Eye (tissue), 1 donor: ENCODE measurements at regions not wholly inside any gene's neighbourhood (a gene's known extent, or its start where the extent isn't known, plus 50 kb on each side); places are given as distances from the start of the nearest gene placed in this dataset.
"Not testable (repeated sequence)": the region's sequence is repeated elsewhere in the genome, so short reads cannot be mapped to it uniquely, and the experiment has no call there.

ENCODE experiments used
- DNase-seq: peaks from one replicate; pipeline ENCODE4 v3.0.0-alpha.2; 2015

- DNase-seq, result no peak
These were observed 192.8 kb upstream of the ZNF521 start for GRCh38 chr18:25544546-25545287.

DNA sequence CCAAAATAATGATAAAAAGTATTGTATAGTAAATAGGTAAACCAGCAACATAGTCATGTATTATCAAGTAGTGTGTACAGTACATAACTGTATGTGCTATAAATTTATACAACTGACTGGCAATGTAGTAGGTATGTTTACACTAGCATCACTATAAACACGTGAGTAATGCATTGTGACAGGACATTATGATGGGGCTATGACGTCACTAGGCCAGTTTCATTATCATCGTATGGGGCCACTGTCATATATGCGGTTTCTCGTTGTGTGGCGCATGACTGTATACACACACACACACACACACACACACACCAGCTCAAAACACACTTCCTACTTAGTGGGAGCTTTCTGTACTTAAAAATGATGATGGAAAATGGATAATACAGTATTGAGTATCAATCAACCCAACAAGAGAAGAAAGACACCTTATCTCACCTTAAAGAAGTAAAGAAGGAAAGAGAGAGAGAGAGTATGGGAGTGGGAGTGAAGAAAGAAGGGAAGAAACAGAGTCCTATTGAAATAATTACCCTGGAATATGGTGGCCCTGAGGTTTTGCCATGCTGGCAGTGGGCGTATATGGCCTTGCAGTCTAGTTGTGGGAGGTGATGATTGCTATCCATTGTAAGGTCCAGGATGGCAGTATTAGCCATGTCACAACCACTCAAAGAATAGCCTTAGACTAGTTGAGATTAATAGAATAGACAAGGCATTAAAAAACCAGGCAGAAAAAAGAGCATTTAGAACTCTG, 186.4 kb upstream of the ZNF521 start:
- DNase-seq, result no peak

DNA sequence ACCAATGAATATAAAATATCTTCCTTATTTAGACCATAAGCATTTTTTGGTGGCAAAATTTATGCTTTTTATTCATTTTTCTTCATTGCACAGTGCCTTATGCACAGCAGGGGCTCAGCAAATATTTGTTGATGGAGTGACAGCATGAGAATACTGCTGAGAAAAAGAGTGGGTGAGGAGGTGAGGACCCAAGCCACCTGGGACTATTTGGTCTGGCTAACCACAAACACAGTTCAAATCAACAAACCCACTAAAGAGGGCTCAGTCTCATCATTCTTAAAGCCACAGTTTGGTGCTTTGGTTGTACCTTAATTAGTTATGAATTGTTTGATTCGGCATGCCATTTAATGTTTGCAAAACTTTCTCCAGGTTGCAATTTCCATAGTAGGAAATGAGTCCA, 183.5 kb upstream of the ZNF521 start:
- no peak for DNase-seq

DNA sequence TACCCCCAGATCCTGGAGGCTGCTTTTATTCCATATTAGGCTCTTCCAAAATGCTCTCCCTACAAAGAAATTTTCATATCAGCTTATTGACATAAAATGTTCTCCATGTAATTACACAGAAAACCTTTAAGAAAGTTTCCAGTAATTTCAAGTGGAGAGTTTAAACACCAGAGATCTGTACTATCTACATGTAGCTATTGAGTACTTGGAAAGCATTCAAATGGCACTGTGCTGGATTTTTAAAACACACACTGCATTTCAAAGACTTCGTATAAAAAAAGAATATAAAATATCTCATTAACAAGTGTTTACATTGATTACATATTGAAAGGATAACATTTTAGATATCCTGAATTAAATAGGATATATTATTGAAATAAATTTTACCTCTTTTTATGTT, 182.4 kb upstream of the ZNF521 start:
- DNase-seq, result no peak

DNA sequence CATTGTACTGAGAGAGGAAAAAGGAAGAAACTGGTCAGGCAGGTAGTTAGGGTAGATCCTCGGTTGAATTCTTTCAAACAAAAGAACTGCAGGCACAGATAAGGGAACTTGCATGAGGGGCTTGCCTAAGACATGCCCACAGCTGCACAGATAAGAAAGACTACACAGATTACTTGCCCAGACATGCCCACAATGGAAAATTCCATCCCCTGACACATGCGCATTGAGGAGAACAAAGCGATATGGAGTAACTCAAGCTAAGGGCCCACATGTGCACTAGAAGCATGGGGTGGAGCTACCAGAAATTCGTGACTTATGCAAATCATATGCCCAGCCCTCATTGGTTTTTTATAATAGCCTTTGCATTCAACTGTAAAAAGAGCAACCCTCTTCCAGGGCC, 181.3 kb upstream of the ZNF521 start:
- DNase-seq, result no peak

DNA sequence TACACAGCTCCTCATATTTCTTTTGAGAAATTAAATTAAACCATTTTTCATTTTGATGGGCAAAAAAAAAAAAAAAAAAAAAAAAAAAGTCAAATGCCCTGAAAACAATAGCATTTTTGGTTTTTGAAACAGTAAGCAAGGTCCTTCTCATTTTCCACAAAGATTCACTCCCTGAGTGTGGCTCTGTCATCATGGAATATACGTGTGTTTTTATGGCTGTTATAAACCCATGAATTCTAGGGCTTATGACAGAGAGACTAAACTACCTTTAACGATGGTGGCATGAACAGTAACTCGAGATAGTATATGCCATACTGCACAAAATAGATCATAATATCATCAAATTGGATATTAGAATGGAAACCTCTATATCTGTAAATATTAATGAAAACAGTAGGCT, 179.2 kb upstream of the ZNF521 start:
- no peak for DNase-seq

DNA sequence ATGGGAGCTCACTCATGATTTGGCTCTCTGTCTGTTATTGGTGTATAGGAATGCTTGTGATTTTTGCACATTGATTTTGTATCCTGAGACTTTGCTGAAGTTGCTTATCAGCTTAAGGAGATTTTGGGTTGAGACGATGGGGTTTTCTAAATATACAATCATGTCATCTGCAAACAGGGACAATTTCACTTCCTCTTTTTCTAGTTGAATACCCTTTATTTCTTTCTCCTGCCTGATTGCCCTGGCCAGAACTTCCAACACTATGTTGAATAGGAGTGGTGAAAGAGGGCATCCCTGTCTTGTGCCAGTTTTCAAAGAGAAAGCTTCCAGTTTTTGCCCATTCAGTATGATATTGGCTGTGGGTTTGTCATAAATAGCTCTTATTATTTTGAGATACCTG, 173.8 kb upstream of the ZNF521 start:
- DNase-seq, result not testable (repeated sequence)

DNA sequence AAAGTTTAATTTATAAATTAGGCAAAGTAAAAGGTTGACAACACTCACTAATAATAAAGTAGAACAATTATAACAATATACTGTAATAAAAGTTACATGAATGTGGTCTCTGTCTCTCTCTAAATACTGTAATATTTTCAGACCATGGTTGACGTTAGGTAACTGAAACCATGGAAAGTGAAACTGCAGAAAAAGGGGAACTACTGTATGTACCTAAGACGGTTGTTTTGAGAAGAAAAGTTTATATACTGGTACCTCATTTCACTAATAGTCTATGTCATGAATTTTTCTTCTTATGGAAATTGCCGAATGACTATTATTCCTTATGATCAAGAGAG, 166.7 kb upstream of the ZNF521 start:
- no peak for DNase-seq

GRCh38 chr18:25517881-25518715, 166.1 kb upstream of the ZNF521 start:
- no peak for DNase-seq

- no peak for DNase-seq
These were observed 165.0 kb upstream of the ZNF521 start for GRCh38 chr18:25516747-25517498.

DNA sequence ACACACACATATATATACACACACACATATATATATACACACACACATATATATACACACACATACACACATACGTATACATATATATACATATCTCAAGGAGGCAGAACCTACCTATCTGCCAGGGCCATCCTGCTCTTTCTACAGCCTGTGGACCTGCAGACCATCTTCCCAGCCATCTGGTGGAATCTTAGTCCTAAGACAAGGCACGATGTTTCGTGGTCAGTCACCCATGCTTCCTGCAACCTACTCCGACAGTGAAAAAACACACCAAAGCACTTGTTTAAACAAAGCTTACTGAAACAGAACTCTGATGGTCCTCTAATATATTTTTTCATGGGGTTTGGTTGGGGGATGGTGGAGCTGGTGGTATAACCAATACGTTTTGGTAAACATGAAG, 164.2 kb upstream of the ZNF521 start:
- DNase-seq, result no peak

DNA sequence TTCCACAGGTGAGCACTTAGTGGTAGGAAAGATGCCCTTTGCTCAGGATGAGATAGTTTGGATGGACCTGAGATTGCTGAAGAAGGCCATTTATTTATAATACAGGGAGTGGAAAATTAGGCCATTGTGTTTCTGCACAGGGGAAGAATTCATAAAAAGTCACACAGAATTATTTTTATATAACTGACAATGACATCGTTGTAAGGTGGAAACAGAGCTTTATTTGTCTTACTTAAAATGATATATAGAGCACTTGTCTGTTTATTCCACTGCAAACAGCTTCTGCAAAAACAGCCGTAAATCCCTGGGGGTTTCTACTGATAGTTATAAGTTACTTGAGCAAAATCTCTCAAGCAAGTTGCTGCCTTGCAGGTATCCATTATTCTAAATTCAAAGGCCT, 158.1 kb upstream of the ZNF521 start:
- DNase-seq, result no peak

DNA sequence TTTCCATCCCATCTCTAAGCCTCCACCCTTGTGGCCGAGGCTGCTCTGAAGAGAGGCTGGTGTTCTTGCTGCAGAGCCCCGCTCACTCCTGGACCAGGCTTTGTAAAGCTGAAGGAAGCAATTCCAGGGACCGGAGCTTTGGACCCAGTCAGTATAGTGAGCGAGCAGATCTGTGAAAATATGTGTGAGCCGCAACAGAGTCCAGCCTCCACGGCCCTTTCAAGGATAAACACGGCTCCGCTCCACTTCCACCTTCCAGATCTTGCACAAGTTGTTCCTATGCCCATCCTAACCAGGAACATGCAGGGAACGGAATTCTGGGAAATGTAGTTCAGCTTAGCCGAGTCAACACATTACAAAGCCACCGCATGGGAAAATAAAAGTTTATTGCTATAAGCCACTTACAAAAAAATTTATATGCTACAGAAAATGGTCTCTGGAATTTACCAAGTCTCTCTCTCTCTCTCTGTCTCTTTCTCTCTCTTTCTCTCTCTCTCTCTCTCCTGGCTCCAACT, 151.7 kb upstream of the ZNF521 start:
- peak; percentile 88 for DNase-seq

GRCh38 chr18:25497151-25497794, 145.3 kb upstream of the ZNF521 start:
- no peak for DNase-seq

- no peak for DNase-seq
These were observed 144.6 kb upstream of the ZNF521 start for GRCh38 chr18:25496544-25496943.

DNA sequence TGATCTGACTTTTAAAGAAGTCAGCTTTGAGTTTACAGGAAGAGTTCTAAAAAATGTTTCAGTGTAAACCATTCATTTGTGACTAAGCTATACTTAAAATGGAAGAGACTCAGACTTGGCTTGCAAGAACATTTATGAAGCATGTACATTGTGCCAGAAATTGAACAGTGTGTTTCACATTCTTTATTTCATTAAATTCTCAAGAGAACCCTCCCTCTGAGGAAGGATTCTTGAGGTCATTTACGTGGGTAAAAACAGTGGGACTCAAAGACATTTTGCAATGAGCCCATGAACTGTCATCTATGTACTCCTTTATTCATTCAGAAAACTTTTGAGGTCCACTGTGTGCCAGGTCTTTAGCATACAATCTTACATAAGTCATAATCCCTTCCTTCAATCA, 143.6 kb upstream of the ZNF521 start:
- DNase-seq, result no peak

DNA sequence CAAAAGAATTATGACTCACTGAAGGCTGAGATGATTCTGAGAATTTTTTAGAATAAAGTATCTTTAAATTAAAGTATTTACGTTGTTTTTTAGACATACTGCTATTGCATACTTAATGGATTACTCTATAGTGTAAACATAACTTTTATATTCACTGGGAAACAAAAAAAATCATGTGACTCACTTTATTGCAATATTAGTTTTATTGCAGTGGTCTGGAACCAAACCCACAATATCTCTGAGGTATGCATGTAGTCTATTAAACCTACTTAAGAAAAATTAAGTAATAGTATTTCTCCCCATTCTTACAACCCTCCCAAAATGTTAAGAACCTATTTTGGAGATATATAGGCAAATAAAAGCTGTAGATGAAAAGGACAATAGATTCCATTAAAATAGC, 142.9 kb upstream of the ZNF521 start:
- no peak for DNase-seq

GRCh38 chr18:25493401-25493800, 141.4 kb upstream of the ZNF521 start:
- DNase-seq, result no peak

DNA sequence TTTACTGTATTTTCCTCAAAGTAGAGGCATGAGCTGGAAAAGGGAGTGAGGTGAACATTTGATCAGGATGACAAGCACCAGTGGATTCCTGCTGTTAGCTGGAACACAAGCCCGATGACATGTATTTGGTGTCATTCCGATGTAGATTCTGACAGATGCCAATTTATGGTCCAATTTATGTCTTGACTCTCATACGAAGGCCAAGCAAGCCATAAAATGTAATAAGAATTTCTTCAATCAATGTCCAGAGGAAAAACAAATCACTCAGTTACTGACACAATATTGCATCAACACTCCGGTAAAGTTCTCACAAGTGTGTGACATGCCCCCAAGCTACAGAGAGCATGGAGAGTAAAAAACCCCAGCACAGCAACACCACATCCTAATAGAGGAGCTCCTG, 138.3 kb upstream of the ZNF521 start:
- DNase-seq, result no peak

DNA sequence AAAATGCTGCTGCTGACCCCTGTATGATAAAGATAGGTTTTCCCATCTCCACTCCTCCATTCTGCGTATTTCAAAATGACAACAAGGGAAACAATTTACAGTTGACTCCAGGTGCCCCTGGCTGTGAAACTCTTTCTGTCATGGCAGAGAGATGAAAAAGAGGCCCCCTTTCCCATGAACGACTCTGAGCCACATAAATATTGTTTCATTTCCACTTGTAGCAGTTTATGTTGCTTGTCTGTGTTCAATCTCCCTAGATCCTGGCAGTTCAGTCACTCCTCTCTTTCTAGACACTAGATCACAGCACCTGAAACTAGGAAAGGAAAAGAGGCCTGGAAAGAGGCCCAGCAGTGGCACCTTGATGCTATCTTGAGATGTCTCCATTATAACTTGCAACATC, 121.0 kb upstream of the ZNF521 start:
- no peak for DNase-seq

GRCh38 chr18:25470756-25471524, 119.0 kb upstream of the ZNF521 start:
- DNase-seq, result not testable (repeated sequence)

GRCh38 chr18:25470062-25470461, 118.1 kb upstream of the ZNF521 start:
- DNase-seq, result no peak
